GM19193 (cell line): ENCODE measurements at regions not wholly inside any gene's neighbourhood (a gene's known extent, or its start where the extent isn't known, plus 50 kb on each side); places are given as distances from the start of the nearest gene placed in this dataset.

Experiments
- POLR2A ChIP-seq: IDR thresholded peaks from 4 replicates; pipeline ENCODE4 v1.6.1; 2011; ENCODE audit not compliant: insufficient read depth, insufficient read length; ENCODE audit errors: extremely low read depth

DNA sequence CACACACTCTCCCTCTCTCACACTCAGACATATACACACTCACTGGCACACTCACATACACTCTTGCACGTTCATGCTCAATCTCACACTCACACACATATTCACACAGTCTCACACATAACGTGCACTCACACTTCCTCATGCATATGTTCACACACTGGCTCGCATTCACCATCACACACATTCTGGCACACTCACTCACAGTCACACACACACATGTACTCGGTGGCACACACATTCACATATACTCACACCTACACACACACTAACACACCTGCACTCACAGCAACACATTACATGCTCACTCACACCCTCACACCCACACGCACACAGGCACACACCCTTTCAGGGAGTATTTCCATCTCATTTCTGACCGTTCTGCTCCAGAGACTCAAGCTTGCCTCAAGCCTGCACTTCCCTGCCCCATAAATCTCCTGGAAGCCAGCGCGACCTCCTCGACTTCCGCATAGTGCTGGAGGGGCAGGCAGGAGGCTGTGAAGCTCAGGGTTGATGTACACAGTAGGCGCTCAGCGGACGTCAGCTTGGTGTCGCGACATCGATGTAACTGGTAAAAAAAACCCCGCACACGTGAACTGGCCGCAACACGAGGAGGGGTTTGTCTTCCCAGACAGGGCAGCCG, 66.7 kb upstream of the FOXF1 start:
- no peak for TF ChIP-seq POLR2A

DNA sequence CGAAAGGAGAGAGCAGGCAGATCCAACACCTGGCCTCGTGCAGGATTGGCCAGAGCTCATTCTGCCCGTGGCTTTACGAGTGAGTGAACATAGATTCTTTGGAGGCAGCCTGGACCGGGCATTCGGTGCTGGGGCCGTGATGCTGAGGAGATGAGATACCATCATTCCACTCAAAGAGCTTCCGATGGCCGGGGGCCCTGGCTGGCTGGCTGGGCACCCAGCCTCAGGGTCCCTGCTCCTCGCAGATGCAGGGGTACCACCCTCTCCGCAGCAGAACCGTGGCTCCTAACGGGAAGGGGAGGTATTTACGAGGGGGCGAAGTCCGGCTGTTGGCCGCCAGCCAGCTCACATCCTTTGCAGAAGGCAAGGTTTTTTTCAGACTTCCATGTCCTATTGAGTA, 66.1 kb upstream of the FOXF1 start:
- TF ChIP-seq POLR2A, result no peak

DNA sequence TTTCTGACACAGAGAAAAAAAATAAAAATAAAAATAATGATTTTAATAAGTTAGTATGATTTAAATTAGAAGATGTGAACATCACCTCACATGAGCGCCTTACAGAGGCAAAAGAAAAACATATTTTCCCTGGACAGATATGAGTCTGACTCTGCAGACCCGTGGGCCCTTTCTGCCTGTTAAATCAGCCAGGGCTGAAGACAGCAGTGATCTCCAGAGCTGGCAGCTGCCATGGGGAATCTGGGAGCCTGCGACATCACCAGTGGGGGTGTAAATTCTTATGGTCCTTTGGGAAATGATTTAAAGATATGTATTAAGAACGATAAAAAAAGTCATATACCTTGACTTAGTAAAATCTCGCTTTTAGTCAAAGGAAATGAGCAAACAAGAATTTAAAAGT, 65.7 kb upstream of the FOXF1 start:
- TF ChIP-seq POLR2A, result no peak

DNA sequence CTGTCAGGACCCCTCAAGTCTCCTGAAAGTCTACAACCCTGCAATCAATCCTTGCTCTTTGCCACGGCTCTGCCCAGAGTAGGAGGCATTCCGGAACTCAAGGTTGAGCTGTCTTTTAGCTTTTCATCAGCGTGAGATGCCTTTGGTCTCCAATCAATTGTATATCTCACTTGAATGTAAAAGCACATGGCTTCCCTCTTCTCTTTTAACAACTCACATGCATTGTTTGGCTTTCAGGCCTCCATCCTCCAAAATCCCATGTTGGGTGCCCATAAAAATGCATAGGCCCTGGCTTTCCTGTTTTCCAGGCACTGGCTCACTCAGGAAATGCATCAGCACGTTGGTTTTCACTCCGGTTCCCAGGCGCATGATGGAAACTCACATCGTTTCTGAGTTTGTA, 64.0 kb upstream of the FOXF1 start:
- TF ChIP-seq POLR2A, result no peak

DNA sequence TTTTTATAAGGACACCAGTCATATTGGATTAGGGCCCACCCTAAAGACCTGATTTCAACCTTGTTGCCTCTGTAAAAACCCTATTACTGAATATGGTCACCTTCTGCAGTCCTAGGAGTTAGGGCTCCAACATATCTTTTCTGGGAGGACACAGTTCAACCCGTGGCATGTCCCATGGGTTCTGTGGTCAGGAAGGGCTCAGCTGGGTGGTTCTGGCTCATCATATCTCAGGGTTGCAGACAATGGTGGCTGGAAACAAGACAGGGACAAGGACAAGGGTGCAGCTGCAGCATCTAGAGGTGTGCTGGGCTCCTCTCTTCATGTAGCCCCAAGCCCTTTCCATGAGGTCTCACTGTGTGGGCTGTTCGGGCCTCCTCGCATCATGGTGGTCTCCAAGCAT, 63.1 kb upstream of the FOXF1 start:
- no peak for TF ChIP-seq POLR2A

DNA sequence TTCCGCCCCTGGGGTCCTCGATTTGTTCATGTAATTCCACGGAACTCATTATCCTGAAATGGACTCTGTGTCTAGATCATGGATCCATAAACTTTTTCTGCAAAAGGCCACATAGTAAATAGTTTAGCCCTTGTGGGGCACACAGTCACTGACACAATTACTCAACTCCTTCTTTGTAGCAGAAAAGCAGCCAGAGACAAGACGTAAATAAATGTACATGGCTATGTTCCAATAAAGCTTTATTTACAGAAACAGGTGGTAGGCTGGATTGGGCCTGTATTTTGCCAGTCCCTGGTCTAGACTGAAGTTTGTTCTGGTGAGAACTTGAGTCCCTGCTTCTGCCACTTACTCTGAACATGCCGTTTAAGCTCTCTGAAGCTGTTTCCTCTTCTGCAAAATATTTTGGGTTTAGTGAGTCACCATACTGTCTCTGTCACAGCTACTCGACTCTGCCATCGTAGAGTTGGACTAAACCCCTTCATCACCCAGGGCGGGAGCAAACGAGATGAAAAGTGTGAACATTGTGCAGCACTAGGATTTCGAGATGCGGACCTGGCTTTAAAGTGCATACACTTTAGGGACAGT, 61.9 kb upstream of the FOXF1 start:
- TF ChIP-seq POLR2A, result no peak

DNA sequence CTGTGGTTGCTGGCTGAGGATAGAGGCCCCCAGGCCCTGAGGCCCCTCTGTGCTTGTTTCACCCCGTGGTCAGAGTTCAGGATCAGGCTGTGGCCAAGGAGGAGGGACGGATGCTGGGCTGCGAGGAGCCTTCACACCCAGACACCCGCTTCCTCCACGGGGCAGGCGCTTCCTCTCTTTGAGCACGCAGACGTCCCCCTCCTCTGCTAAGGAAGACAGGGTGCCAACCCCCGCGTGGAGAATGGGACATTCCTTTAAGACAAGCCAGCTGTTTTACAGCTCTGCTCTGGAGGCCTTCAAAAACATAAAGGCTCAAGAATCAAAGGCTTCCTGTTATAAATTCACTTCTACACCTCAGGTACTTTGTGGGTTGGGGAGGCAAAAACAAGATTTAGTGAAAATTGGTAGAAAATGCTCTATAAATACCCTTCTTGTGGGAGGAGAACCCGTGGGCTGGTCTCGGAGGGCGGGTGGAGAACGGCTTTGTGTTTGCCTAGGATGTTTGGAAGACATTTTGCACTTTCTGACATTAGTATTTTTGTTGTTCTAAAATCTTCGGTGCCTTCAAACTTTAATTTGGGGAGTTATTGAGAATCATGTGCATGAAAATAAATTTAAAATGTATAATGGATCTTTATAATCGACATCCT, 60.8 kb upstream of the FOXF1 start:
- TF ChIP-seq POLR2A, result no peak

DNA sequence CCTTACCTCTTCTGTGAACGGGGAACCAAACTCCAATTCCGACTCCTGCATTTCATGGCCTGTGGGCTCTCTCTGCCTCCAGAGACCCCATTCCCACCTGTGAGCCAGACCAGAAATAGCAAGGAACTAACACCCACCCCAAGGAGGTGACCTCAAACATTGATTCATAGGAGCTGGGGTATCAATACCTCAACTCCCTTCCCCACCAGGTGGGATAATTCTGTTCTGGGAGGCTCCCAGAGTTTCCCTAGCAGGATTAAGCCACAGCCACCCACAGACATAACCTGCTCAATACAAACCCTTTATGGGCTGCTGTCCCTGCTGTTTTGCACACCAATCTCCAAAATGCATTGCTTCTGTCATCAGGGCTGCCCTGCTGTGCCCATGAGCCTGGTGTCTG, 59.6 kb upstream of the FOXF1 start:
- TF ChIP-seq POLR2A, result no peak

DNA sequence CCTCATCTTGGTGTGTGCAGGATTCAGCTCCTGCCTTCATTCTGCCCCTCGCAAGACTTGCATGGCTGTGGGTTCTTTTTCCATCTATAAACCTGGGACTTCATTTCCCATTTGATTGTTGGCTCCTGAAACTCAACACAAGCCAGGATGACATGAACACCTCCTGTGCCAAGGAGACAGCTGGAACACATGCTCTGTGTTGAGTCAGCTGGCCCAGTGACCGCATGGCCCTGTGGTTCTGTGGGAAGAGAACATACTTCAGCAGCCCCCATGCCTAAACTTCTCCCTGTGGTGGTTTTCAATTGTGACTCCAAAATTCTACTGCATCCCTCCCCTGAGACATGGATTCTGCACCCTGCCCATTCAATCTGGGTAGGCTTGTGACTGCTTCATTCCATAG, 57.9 kb upstream of the FOXF1 start:
- TF ChIP-seq POLR2A, result no peak

DNA sequence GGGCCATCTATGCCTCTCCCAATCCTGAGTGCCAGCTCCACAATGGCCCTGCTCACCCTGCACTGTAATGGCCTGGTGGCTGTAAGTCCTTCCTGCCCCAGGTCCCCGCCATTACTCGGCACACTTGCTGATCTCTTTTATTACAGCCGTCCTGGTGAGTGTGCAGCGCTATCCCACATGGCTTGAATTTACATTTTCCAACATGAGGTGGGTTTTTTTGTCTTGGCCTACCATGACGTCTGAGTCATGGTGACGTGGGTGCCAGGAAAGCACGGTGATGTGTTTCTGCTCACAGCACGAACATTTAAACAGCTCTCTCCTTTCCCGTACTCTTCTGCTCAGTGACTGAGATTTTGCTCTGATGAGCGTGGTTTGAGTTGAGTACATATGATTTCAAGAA, 55.2 kb upstream of the FOXF1 start:
- TF ChIP-seq POLR2A, result no peak

DNA sequence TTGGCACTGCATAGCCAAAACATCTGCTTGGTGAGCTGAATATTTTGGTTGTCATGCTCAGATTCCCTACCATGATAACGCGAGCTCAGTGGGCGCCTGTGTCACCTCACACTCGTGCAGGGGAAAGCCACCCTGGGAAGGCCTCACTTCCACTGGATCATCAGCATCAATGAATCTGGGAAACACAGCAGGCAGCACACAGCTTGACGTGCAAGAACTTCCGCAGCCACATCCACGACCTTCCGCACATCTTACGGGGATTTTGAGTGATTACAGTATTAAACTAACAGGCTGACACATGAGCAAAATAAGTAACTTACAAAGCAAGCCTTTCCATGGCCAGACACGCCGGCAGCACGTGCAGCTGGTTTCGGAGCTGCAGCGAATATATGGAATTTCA, 54.7 kb upstream of the FOXF1 start:
- TF ChIP-seq POLR2A, result no peak

DNA sequence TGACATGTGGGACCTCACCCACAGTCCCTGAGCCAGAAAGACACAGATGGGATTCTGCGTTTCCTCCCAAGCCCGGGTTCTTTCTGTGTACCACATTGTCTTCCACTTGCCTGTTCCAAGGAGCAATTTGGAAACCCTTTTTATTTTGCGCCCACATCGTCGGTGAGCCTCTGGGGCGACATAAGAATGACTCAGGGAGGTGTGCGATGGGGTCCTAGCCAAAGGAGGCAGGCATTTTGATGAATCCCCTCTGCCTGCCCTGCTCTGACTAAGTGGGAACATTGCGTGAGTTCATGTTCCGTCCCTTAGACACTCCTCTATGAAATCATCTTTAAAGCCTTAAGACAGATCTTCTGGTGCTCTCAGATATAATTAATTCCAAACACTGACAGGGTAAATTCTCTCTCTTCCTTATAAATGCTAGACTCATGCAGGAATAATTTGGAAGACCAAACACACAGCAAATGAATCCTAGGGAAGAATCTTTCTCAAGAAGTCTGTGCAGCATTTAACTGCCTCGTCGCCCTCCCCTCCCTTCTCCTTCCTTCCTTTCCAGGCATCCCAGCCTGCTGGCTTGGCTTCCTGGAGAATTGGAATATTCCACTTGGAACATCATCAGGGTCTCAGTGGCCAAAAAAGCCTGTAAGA, 52.7 kb upstream of the FOXF1 start:
- no peak for TF ChIP-seq POLR2A

DNA sequence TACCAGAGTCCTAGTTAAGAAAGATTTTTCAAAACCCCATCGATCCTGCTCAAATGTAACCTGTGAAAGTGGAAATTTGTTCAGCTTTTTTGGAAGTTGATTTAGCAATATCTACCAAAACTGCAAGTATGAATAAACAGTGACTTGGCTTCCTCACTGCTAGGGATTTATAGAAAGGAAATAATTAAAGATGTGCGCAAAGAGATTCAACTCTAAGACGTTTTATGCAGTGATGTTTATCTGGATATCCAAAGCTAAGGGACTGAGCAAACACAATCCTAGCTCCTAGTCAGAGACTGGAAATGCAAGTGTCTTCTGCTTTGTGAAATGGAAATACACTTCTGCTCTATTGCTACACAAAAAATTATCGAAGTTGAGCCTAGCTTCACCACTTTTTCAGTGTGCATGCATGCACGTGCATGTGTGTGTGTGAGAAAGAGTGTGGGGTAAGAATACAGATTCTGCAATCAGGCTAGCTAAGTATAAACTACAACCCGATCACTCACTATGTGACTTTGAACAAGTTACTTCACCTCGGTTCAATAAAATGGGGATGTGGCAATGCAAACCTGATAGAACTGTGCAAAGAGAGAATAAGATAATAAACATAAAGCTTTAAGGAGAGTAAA, 52.1 kb upstream of the FOXF1 start:
- TF ChIP-seq POLR2A, result no peak

DNA sequence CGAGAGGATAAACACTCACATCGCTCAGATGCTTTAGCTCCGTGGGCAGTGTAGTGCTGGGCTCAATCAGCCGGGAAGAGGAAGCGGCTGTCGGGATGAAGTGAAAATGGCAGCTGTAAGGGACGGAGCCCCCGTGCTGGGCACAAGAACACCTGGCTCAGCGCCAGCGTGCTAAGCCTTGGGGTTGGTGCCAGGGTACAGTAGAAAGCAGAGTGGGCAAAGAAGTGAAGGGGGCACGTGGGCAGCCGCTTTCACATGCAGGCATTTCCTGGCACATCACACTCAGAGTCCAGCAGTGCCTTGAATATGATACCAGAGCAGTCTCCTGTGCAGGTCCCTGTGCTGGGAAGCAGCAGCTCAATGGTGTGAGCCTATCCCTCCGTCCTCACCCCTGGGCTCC, 51.1 kb upstream of the FOXF1 start:
- TF ChIP-seq POLR2A, result no peak
